Astrocyte (in vitro differentiated cells and primary cell): ENCODE measurements at regions not wholly inside any gene's neighbourhood (a gene's known extent, or its start where the extent isn't known, plus 50 kb on each side); places are given as distances from the start of the nearest gene placed in this dataset.

Experiments used
- CTCF ChIP-seq: IDR thresholded peaks from 2 replicates; pipeline ENCODE4 v1.5.1; 2011; ENCODE audit warnings: low read depth, mild to moderate bottlenecking, inconsistent platforms, low read length, moderate library complexity; ENCODE audit not compliant: insufficient read depth
- EZH2 ChIP-seq: IDR thresholded peaks from 2 replicates; pipeline ENCODE4 v1.6.1; 2012; ENCODE audit warnings: mild to moderate bottlenecking, low read length, inconsistent platforms; ENCODE audit not compliant: insufficient read depth

GRCh38 chr9:106451223-106451622 is 411.7 kb upstream of the ZNF462 start:
- no peak for TF ChIP-seq EZH2
- TF ChIP-seq CTCF = no peak
